SK-N-SH (cell line): ENCODE measurements at regions not wholly inside any gene's neighbourhood (a gene's known extent, or its start where the extent isn't known, plus 50 kb on each side); places are given as distances from the start of the nearest gene placed in this dataset.

Experiments
- CHD2 ChIP-seq: fragments of 150-350 bp; IDR thresholded peaks from 2 replicates; pipeline ENCODE4 v1.6.1; 2018; ENCODE audit warnings: low read length; ENCODE audit not compliant: partially characterized antibody
- EP300 ChIP-seq, 2 experiments: IDR thresholded peaks; 2 replicates each; pipeline versions ENCODE4 v1.4.0 to v1.6.1; 2012; ENCODE audit warnings: borderline replicate concordance in 1 of 2, low read depth in 1 of 2, low read length in 1 of 2
- EZH2phosphoT487 ChIP-seq: fragments of 200-600 bp; sonication (generic); IDR thresholded peaks from 2 replicates; pipeline ENCODE4 v1.6.1; 2017; ENCODE audit warnings: low read depth, mixed run types, mild to moderate bottlenecking, antibody characterized with exemption, moderate library complexity, borderline replicate concordance
- IRF3 ChIP-seq: fragments of 150-350 bp; IDR thresholded peaks from 2 replicates; pipeline ENCODE4 v1.6.1; 2016; ENCODE audit warnings: mild to moderate bottlenecking, low read depth, low read length
- MAX ChIP-seq: IDR thresholded peaks from 2 replicates; pipeline ENCODE4 v1.4.0; 2012; ENCODE audit warnings: low read depth
- POLR2AphosphoS5 ChIP-seq: IDR thresholded peaks from 2 replicates; pipeline ENCODE4 v1.6.1; 2012; ENCODE audit warnings: low read depth, low read length
- RAD21 ChIP-seq: IDR thresholded peaks from 2 replicates; pipeline ENCODE4 v1.6.1; 2012; ENCODE audit warnings: mild to moderate bottlenecking, low read length
- RFX5 ChIP-seq: IDR thresholded peaks from 2 replicates; pipeline ENCODE4 v1.6.1; 2012; ENCODE audit warnings: mild to moderate bottlenecking, improper control_type of control experiment, low read length
- SIN3A ChIP-seq: IDR thresholded peaks from 2 replicates; pipeline ENCODE4 v1.6.1; 2012; ENCODE audit warnings: low read depth, mild to moderate bottlenecking, low read length, moderate library complexity, borderline replicate concordance
- YY1 ChIP-seq: IDR thresholded peaks from 2 replicates; pipeline ENCODE4 v1.4.0; 2012; ENCODE audit warnings: low read depth, mild to moderate bottlenecking
- TF ChIP-seq, protein P1 (sequence below): fragments of 200-600 bp; sonication (generic); IDR thresholded peaks from 2 replicates; pipeline ENCODE4 v1.6.1; 2017; ENCODE audit warnings: antibody characterized with exemption, mild to moderate bottlenecking, moderate library complexity

DNA sequence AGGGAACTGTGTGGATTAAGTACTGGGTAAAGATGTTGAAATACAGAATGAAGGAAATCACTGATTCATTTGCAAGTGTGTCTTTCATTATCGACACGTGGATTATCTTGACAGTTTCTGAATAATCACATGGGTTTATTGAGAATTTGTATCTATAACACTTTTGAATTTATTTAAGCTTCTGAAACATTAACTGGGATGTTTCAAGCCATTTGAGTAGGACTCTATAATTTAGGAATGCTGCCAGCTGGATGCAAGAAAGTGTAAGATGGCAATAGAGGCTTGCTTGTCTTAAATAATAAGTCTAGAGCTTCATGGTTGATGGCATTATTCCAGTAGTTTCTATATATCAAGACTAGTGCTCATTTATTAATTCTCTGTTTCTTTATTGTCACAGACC lies 1100.7 kb upstream of the GHITM start:
- TF ChIP-seq, protein P1, sequence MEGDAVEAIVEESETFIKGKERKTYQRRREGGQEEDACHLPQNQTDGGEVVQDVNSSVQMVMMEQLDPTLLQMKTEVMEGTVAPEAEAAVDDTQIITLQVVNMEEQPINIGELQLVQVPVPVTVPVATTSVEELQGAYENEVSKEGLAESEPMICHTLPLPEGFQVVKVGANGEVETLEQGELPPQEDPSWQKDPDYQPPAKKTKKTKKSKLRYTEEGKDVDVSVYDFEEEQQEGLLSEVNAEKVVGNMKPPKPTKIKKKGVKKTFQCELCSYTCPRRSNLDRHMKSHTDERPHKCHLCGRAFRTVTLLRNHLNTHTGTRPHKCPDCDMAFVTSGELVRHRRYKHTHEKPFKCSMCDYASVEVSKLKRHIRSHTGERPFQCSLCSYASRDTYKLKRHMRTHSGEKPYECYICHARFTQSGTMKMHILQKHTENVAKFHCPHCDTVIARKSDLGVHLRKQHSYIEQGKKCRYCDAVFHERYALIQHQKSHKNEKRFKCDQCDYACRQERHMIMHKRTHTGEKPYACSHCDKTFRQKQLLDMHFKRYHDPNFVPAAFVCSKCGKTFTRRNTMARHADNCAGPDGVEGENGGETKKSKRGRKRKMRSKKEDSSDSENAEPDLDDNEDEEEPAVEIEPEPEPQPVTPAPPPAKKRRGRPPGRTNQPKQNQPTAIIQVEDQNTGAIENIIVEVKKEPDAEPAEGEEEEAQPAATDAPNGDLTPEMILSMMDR, result no peak
- TF ChIP-seq EP300 (IDR thresholded peaks at IDR 0.05; ENCODE audit: borderline replicate concordance in 1 of 2, low read depth in 1 of 2, low read length in 1 of 2) (no peak), CHD2 (no peak), RFX5 (no peak), MAX (no peak), EZH2phosphoT487 (no peak), RAD21 (no peak), YY1 (no peak), SIN3A (no peak), IRF3 (no peak), POLR2AphosphoS5 (no peak)
